HEK293 (cell line): ENCODE measurements at regions not wholly inside any gene's neighbourhood (a gene's known extent, or its start where the extent isn't known, plus 50 kb on each side); places are given as distances from the start of the nearest gene placed in this dataset.

Experiments
- CTCF ChIA-PET: fragments of 350-600 bp; formaldehyde crosslinking; extraction: SDS; loops from one replicate; lab custom pipeline; 2021; ENCODE audit warnings: antibody characterized with exemption; lab: Yijun Ruan, JAX
- POLR2A ChIA-PET: fragments of 300-600 bp; formaldehyde crosslinking; extraction: SDS; loops from one replicate; lab custom pipeline; 2020; ENCODE audit warnings: antibody characterized with exemption, inconsistent platforms; lab: Yijun Ruan, JAX
- H3K27ac ChIP-seq: fragments of 200-500 bp; sonication (Bioruptor generic); 2 replicates; pipeline ENCODE4 v1.5.1; 2014; ENCODE audit warnings: low read depth, low read length, control low read depth, inconsistent platforms; ENCODE audit errors: extremely low read depth
- H3K36me3 ChIP-seq, 2 experiments: fragments of 200-500 bp in 1 of 2; sonication (Bioruptor generic) in 1 of 2; 1 replicate in 1 of 2; 2 replicates in 1 of 2; pipeline ENCODE4 v1.5.1; 2014 to 2017; ENCODE audit warnings: inconsistent platforms in 2 of 2, low read length in 2 of 2; ENCODE audit not compliant: control insufficient read depth in 2 of 2, insufficient read depth in 1 of 2
- H3K4me1 ChIP-seq: fragments of 200-500 bp; sonication (Bioruptor generic); 2 replicates; pipeline ENCODE4 v1.5.1; 2014; ENCODE audit warnings: mild to moderate bottlenecking, low read length, inconsistent platforms; ENCODE audit not compliant: control insufficient read depth, insufficient read depth
- H3K4me3 ChIP-seq: 2 replicates; pipeline ENCODE4 v1.5.1; 2011; ENCODE audit warnings: low read depth, mild to moderate bottlenecking, control low read depth, low read length, moderate library complexity
- H3K9me3 ChIP-seq: fragments of 200-500 bp; sonication (Bioruptor generic); 2 replicates; pipeline ENCODE4 v1.5.1; 2014; ENCODE audit warnings: low read depth, low read length, inconsistent platforms; ENCODE audit not compliant: control insufficient read depth, insufficient read depth
- AEBP2 ChIP-seq: fragments of 450-650 bp; formaldehyde crosslinking; IDR thresholded peaks from 2 replicates; pipeline ENCODE4 v1.5.1; 2016; ENCODE audit warnings: missing biosample characterization, missing genetic modification characterization, borderline replicate concordance
- ATF2 ChIP-seq: fragments of 450-650 bp; formaldehyde crosslinking; IDR thresholded peaks from 2 replicates; pipeline ENCODE4 v1.5.1; 2016; ENCODE audit warnings: missing biosample characterization, missing genetic modification characterization, low read depth
- BCL11B ChIP-seq: fragments of 450-650 bp; formaldehyde crosslinking; IDR thresholded peaks from 2 replicates; pipeline ENCODE4 v1.5.1; 2016; ENCODE audit warnings: low read depth, missing biosample characterization, missing genetic modification characterization
- GFI1B ChIP-seq: fragments of 450-650 bp; formaldehyde crosslinking; IDR thresholded peaks from 2 replicates; pipeline ENCODE4 v1.5.1; 2016; ENCODE audit warnings: missing biosample characterization, missing genetic modification characterization
- GLIS2 ChIP-seq: fragments of 450-650 bp; formaldehyde crosslinking; IDR thresholded peaks from 2 replicates; pipeline ENCODE4 v1.5.1; 2016; ENCODE audit warnings: missing biosample characterization, missing genetic modification characterization
- KLF17 ChIP-seq: fragments of 450-650 bp; formaldehyde crosslinking; IDR thresholded peaks from 2 replicates; pipeline ENCODE4 v1.5.1; 2016; ENCODE audit warnings: missing biosample characterization, missing genetic modification characterization
- KLF9 ChIP-seq: fragments of 450-650 bp; formaldehyde crosslinking; IDR thresholded peaks from 2 replicates; pipeline ENCODE4 v1.5.1; 2016; ENCODE audit warnings: missing biosample characterization, missing genetic modification characterization, low read depth
- MYNN ChIP-seq: fragments of 450-650 bp; formaldehyde crosslinking; IDR thresholded peaks from 2 replicates; pipeline ENCODE4 v1.5.1; 2016; ENCODE audit warnings: missing biosample characterization, missing genetic modification characterization, borderline replicate concordance
- OSR2 ChIP-seq: fragments of 450-650 bp; formaldehyde crosslinking; IDR thresholded peaks from 2 replicates; pipeline ENCODE4 v1.5.1; 2016; ENCODE audit warnings: missing biosample characterization, missing genetic modification characterization
- SETDB1 ChIP-seq: IDR thresholded peaks from one replicate; pipeline ENCODE4 v1.6.1; 2017; ENCODE audit warnings: mild to moderate bottlenecking, low read length, moderate library complexity, mixed read lengths; ENCODE audit not compliant: insufficient read length
- ZBTB17 ChIP-seq: fragments of 450-650 bp; formaldehyde crosslinking; IDR thresholded peaks from 2 replicates; pipeline ENCODE4 v1.5.1; 2016; ENCODE audit warnings: missing biosample characterization, missing genetic modification characterization
- ZBTB7A ChIP-seq: fragments of 450-650 bp; formaldehyde crosslinking; IDR thresholded peaks from 2 replicates; pipeline ENCODE4 v1.5.1; 2016; ENCODE audit warnings: low read depth, missing biosample characterization, missing genetic modification characterization
- ZBTB8A ChIP-seq: fragments of 450-650 bp; formaldehyde crosslinking; IDR thresholded peaks from 2 replicates; pipeline ENCODE4 v1.5.1; 2016; ENCODE audit warnings: missing biosample characterization, missing genetic modification characterization
- ZFHX2 ChIP-seq: fragments of 450-650 bp; formaldehyde crosslinking; conservative IDR thresholded peaks from 2 replicates; pipeline ENCODE4 v1.5.1; 2016; ENCODE audit warnings: missing biosample characterization, missing genetic modification characterization
- ZNF138 ChIP-seq: fragments of 450-650 bp; formaldehyde crosslinking; IDR thresholded peaks from 2 replicates; pipeline ENCODE4 v1.5.1; 2016; ENCODE audit warnings: missing biosample characterization, missing genetic modification characterization, borderline replicate concordance
- ZNF175 ChIP-seq: fragments of 450-650 bp; formaldehyde crosslinking; IDR thresholded peaks from 2 replicates; pipeline ENCODE4 v1.5.1; 2016; ENCODE audit warnings: missing biosample characterization, missing genetic modification characterization
- ZNF274 ChIP-seq, 2 experiments: fragments of 200-500 bp in 1 of 2; fragments of 450-650 bp in 1 of 2; sonication (Bioruptor generic) in 1 of 2; formaldehyde crosslinking in 1 of 2; IDR thresholded peaks; 2 replicates each; pipeline versions ENCODE4 v1.5.1 to v1.6.1; 2014 to 2016; ENCODE audit warnings: borderline replicate concordance in 1 of 2, inconsistent platforms in 1 of 2, low read length in 1 of 2, missing biosample characterization in 1 of 2, missing genetic modification characterization in 1 of 2
- ZNF341 ChIP-seq: fragments of 450-650 bp; formaldehyde crosslinking; IDR thresholded peaks from 2 replicates; pipeline ENCODE4; 2016; ENCODE audit warnings: low read depth, missing biosample characterization, missing genetic modification characterization
- ZNF37A ChIP-seq: fragments of 450-650 bp; IDR thresholded peaks from 2 replicates; pipeline ENCODE4 v1.5.1; 2018; ENCODE audit warnings: missing biosample characterization, missing genetic modification characterization
- ZNF423 ChIP-seq: fragments of 450-650 bp; formaldehyde crosslinking; IDR thresholded peaks from 2 replicates; pipeline ENCODE4 v1.5.1; 2016; ENCODE audit warnings: missing biosample characterization, missing genetic modification characterization
- ZNF621 ChIP-seq: fragments of 450-650 bp; formaldehyde crosslinking; IDR thresholded peaks from 2 replicates; pipeline ENCODE4 v1.5.1; 2017; ENCODE audit warnings: missing biosample characterization, missing genetic modification characterization
- ZNF624 ChIP-seq: fragments of 450-650 bp; formaldehyde crosslinking; IDR thresholded peaks from 2 replicates; pipeline ENCODE4 v1.5.1; 2017; ENCODE audit warnings: missing biosample characterization, missing genetic modification characterization
- ZNF704 ChIP-seq: fragments of 450-650 bp; formaldehyde crosslinking; IDR thresholded peaks from 2 replicates; pipeline ENCODE4 v1.5.1; 2016; ENCODE audit warnings: missing biosample characterization, missing genetic modification characterization
- ZNF707 ChIP-seq: fragments of 450-650 bp; formaldehyde crosslinking; IDR thresholded peaks from 2 replicates; pipeline ENCODE4 v1.5.1; 2016; ENCODE audit warnings: missing biosample characterization, missing genetic modification characterization
- ZNF791 ChIP-seq: fragments of 450-650 bp; formaldehyde crosslinking; IDR thresholded peaks from 2 replicates; pipeline ENCODE4 v1.5.1; 2016; ENCODE audit warnings: missing biosample characterization, missing genetic modification characterization
- ZNF830 ChIP-seq: fragments of 450-650 bp; IDR thresholded peaks from 2 replicates; pipeline ENCODE4 v1.5.0; 2018; ENCODE audit warnings: missing biosample characterization, missing genetic modification characterization, low read depth, mild to moderate bottlenecking, moderate library complexity
- ZSCAN23 ChIP-seq: fragments of 450-650 bp; formaldehyde crosslinking; IDR thresholded peaks from 2 replicates; pipeline ENCODE4 v1.5.1; 2016; ENCODE audit warnings: missing biosample characterization, missing genetic modification characterization
- TF ChIP-seq, protein P1 (sequence below): fragments of 450-650 bp; IDR thresholded peaks from 2 replicates; pipeline ENCODE4 v1.5.1; 2018; ENCODE audit warnings: missing biosample characterization, mild to moderate bottlenecking, missing genetic modification characterization

DNA sequence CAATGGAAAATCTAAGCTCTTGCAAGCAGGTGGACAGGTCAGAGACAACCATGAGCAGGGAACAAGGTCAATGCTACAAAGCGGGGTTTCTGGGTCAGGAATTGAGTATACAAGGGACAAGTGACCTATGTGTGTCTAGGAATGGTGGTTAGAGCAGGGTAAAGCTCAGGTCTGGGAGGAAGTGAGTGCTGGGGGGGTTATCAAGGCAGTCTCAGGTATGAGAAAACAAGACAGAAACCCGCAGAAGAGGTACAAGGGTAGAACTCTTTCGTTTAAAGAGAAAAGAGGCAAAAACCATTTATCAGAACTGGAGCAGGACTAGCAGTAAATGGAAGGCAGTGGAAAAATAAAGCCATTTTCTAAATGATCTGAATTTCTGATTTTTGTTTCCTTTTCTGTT, 298.4 kb downstream of the ALDH8A1 start:
- H3K4me1 ChIP-seq: no peaks in the 10 kb centered on the region
- H3K36me3 ChIP-seq: no peaks in the 10 kb centered on the region
- ChIA-PET POLR2A (interaction anchor here (0.5 kb wide), 1 partner anchor 47 kb away, joined by 3 read pairs; no protein-coding TSS in a partner anchor), CTCF (interaction anchor here (1.1 to 2.8 kb wide), 3 partner anchors 11 to 478 kb away, joined by 3 to 13 read pairs (median 5); no protein-coding TSS in a partner anchor)
- H3K27ac ChIP-seq: no peak overlapping the region
- TF ChIP-seq ZNF37A (tag by site-specific recombination) (no peak), ZNF624 (tag by site-specific recombination) (no peak), ZNF830 (tag by site-specific recombination) (no peak), ZNF704 (tag by site-specific recombination) (no peak), KLF17 (no peak), BCL11B (tag by site-specific recombination) (no peak), ZFHX2 (tag by site-specific recombination) (no peak), ZNF138 (tag by site-specific recombination) (no peak), GLIS2 (tag by site-specific recombination) (no peak), AEBP2 (no peak), ZNF175 (tag by site-specific recombination) (no peak), ZNF274 (IDR thresholded peaks at IDR 0.05; ENCODE audit: low read length) (no peak), ZNF274 (tag by site-specific recombination; IDR thresholded peaks at IDR 0.05; ENCODE audit: borderline replicate concordance) (no peak), ATF2 (tag by site-specific recombination) (no peak)
- no peaks in the 10 kb centered on the region for H3K9me3 ChIP-seq
- H3K4me3 ChIP-seq: no peak overlapping the region

DNA sequence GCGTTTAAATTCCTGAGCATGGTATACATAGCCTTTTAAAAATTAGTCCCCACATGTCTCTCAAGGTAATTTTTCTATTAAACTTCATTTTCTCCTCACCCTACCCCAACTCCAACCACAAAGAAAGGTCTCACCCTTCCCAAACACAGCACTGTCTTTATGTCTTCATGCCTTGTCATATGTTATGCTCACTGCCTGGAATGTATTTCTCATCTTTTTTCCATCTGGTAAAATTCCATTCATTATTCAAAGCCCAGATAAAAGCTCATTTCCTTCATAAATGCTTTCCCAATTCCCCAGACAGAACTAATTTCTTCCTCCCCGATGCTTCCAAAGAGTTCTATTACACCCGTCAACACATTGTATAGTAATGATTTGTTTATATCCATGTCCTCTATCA, 302.0 kb downstream of the ALDH8A1 start:
- no peak overlapping the region for H3K4me3 ChIP-seq
- no peaks in the 10 kb centered on the region for H3K36me3 ChIP-seq
- TF ChIP-seq OSR2: no peak
- TF ChIP-seq SETDB1: no peak
- TF ChIP-seq GFI1B (tag by site-specific recombination): no peak
- TF ChIP-seq, protein P1, sequence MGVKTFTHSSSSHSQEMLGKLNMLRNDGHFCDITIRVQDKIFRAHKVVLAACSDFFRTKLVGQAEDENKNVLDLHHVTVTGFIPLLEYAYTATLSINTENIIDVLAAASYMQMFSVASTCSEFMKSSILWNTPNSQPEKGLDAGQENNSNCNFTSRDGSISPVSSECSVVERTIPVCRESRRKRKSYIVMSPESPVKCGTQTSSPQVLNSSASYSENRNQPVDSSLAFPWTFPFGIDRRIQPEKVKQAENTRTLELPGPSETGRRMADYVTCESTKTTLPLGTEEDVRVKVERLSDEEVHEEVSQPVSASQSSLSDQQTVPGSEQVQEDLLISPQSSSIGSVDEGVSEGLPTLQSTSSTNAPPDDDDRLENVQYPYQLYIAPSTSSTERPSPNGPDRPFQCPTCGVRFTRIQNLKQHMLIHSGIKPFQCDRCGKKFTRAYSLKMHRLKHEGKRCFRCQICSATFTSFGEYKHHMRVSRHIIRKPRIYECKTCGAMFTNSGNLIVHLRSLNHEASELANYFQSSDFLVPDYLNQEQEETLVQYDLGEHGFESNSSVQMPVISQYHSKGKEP (tag by site-specific recombination): no peak
- TF ChIP-seq ZNF341 (tag by site-specific recombination): no peak
- no peak for TF ChIP-seq ZSCAN23
- no peak for TF ChIP-seq ZBTB8A (tag by site-specific recombination)
- no peak for TF ChIP-seq ZNF423 (tag by site-specific recombination)
- no peak for TF ChIP-seq MYNN
- no peak for TF ChIP-seq ZBTB7A (tag by site-specific recombination)
- TF ChIP-seq ZNF621: no peak
- TF ChIP-seq KLF9 (tag by site-specific recombination): no peak
- TF ChIP-seq ZNF707 (tag by site-specific recombination): no peak
- no peak for TF ChIP-seq ZNF791 (tag by site-specific recombination)
- no peak for TF ChIP-seq ZBTB17 (tag by site-specific recombination)
- no peaks in the 10 kb centered on the region for H3K4me1 ChIP-seq
- no peak overlapping the region for H3K27ac ChIP-seq
- H3K9me3 ChIP-seq: no peaks in the 10 kb centered on the region
- ChIA-PET CTCF (interaction anchor here (0.6 to 1.0 kb wide), 3 partner anchors 21 to 474 kb away, joined by 3 to 6 read pairs (median 4); no protein-coding TSS in a partner anchor), POLR2A (no interaction called here)
